NCI-H2107 treated with DMSO at 0.1 percent for 48 hours (cell line): ENCODE measurements at regions not wholly inside any gene's neighbourhood (a gene's known extent, or its start where the extent isn't known, plus 50 kb on each side); places are given as distances from the start of the nearest gene placed in this dataset.
"Not testable (repeated sequence)": the region's sequence is repeated elsewhere in the genome, so short reads cannot be mapped to it uniquely, and the experiment has no call there.

Experiments used
- DNase-seq: peaks from one replicate; lab custom pipeline; 2025; ENCODE audit not compliant: unreplicated experiment; lab: John Stamatoyannopoulos, UW

GRCh38 chr13:111658145-111659100 lies 338.0 kb downstream of the TEX29 start:
- peak; percentile 76 for DNase-seq

- DNase-seq: no peak
Measured at GRCh38 chr13:111659219-111659775, 338.9 kb downstream of the TEX29 start.

- DNase-seq: no peak
Measured at GRCh38 chr13:111659842-111660241, 339.4 kb downstream of the TEX29 start.

- DNase-seq: no peak
Measured at GRCh38 chr13:111661052-111661451, 340.6 kb downstream of the TEX29 start.

- no peak for DNase-seq
Measured at GRCh38 chr13:111661776-111662175, 341.3 kb downstream of the TEX29 start.

GRCh38 chr13:111662451-111662850 lies 342.0 kb downstream of the TEX29 start:
- DNase-seq: no peak

- DNase-seq: no peak
Measured at GRCh38 chr13:111662895-111663294, 342.5 kb downstream of the TEX29 start.

- no peak for DNase-seq
Measured at GRCh38 chr13:111663505-111663904, 343.1 kb downstream of the TEX29 start.

GRCh38 chr13:111663953-111664421 lies 343.5 kb downstream of the TEX29 start:
- no peak for DNase-seq

GRCh38 chr13:111664696-111665095 lies 344.3 kb downstream of the TEX29 start:
- DNase-seq: no peak

GRCh38 chr13:111665691-111666095 lies 345.3 kb downstream of the TEX29 start:
- DNase-seq: no peak

- DNase-seq: no peak
Measured at GRCh38 chr13:111666164-111666776, 345.8 kb downstream of the TEX29 start.

- DNase-seq: no peak
Measured at GRCh38 chr13:111667757-111668156, 347.3 kb downstream of the TEX29 start.

- no peak for DNase-seq
Measured at GRCh38 chr13:111668451-111668850, 348.0 kb downstream of the TEX29 start.

GRCh38 chr13:111672198-111672597 lies 351.8 kb downstream of the TEX29 start:
- not testable (repeated sequence) for DNase-seq

- not testable (repeated sequence) for DNase-seq
Measured at GRCh38 chr13:111678120-111678882, 357.9 kb downstream of the TEX29 start.

- DNase-seq: not testable (repeated sequence)
Measured at GRCh38 chr13:111679645-111680044, 359.2 kb downstream of the TEX29 start.

- DNase-seq: not testable (repeated sequence)
Measured at GRCh38 chr13:111680100-111680499, 359.7 kb downstream of the TEX29 start.

GRCh38 chr13:111692028-111692427 lies 371.6 kb downstream of the TEX29 start:
- DNase-seq: not testable (repeated sequence)

GRCh38 chr13:111696121-111696520 lies 370.8 kb upstream of the SOX1 start:
- DNase-seq: not testable (repeated sequence)

- DNase-seq: not testable (repeated sequence)
Measured at GRCh38 chr13:111702059-111702458, 364.9 kb upstream of the SOX1 start.
